ENCODE measurements at regions not wholly inside any gene's neighbourhood (a gene's known extent, or its start where the extent isn't known, plus 50 kb on each side); places are given as distances from the start of the nearest gene placed in this dataset.
A peak's percentile ranks its signal among the peaks of the same experiment; 100 is the strongest.

DNA sequence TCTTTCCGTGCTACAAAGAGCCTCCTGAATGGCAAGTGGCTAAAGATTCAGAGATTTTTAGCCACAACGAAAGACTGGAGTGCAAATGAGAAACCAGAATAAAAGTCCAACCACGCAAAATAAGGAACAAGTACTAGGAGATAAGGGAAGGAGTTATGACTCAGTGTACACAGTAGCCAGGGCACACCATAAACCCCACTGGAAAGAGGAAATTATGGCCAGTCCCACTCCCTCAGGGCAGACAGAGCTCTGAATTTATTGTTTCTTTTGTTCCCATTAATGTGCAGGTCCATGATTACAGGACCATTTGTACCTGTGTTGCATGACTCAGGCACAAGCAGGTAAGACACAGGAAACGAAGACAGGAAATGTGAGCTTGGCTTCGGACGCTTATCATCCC lies 150.3 kb upstream of the PREP start:
- TF ChIP-seq, protein P1, sequence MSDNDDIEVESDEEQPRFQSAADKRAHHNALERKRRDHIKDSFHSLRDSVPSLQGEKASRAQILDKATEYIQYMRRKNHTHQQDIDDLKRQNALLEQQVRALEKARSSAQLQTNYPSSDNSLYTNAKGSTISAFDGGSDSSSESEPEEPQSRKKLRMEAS (IDR thresholded peaks at IDR 0.05; ENCODE audit: low read depth, low read length) = no peak
- TF ChIP-seq, protein P2, sequence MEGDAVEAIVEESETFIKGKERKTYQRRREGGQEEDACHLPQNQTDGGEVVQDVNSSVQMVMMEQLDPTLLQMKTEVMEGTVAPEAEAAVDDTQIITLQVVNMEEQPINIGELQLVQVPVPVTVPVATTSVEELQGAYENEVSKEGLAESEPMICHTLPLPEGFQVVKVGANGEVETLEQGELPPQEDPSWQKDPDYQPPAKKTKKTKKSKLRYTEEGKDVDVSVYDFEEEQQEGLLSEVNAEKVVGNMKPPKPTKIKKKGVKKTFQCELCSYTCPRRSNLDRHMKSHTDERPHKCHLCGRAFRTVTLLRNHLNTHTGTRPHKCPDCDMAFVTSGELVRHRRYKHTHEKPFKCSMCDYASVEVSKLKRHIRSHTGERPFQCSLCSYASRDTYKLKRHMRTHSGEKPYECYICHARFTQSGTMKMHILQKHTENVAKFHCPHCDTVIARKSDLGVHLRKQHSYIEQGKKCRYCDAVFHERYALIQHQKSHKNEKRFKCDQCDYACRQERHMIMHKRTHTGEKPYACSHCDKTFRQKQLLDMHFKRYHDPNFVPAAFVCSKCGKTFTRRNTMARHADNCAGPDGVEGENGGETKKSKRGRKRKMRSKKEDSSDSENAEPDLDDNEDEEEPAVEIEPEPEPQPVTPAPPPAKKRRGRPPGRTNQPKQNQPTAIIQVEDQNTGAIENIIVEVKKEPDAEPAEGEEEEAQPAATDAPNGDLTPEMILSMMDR (IDR thresholded peaks at IDR 0.05; ENCODE audit: low read depth, low read length) = no peak
- TF ChIP-seq POLR2A (IDR thresholded peaks at IDR 0.05; ENCODE audit: extremely low read depth, insufficient read length) (no peak), MYC (IDR thresholded peaks at IDR 0.05; ENCODE audit: low read depth, low read length) (no peak)
- peak; percentile 52 for DNase-seq (ENCODE audit: low read depth)
- no peak overlapping the region for H3K4me3 ChIP-seq (ENCODE audit: low read depth, low read length)

DNA sequence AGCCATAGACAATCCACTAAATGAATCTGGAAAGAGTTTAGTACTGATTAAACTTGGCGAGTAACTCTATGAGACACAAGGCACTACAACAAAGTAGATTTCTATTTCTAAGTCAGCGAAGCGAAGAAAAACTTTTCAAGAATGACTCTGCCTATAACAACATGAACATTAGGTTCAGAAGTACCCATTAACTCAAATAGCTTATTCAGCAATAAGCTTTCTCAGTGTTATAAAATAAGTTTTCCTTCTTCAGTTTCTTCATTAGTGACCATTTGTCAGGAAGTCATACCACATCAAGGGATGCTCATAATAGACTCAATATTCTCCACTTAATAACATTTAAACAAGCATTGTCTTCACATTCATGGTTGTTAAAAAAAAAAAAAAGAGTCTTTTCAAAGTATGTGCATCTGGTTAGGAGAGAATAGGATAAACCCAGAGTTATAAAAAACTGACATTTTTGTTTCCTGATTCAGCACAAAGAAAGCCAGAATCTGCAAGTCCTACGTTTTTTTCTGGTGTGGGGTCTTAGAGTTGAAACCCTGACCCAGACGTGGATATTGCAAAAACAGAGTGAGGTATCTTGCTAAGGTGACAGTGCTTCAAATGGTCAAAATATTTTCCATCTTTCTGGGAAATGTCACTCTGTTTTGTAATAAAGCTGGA lies 148.2 kb upstream of the PREP start:
- no peak for DNase-seq (ENCODE audit: low read depth)
- H3K4me3 ChIP-seq (ENCODE audit: low read depth, low read length) = no peak overlapping the region
- TF ChIP-seq, protein P1 (IDR thresholded peaks at IDR 0.05; ENCODE audit: low read depth, low read length) = no peak
- no peak for TF ChIP-seq POLR2A (IDR thresholded peaks at IDR 0.05; ENCODE audit: extremely low read depth, insufficient read length)
- TF ChIP-seq, protein P2 (IDR thresholded peaks at IDR 0.05; ENCODE audit: low read depth, low read length) = no peak
- no peak for TF ChIP-seq MYC (IDR thresholded peaks at IDR 0.05; ENCODE audit: low read depth, low read length)

DNA sequence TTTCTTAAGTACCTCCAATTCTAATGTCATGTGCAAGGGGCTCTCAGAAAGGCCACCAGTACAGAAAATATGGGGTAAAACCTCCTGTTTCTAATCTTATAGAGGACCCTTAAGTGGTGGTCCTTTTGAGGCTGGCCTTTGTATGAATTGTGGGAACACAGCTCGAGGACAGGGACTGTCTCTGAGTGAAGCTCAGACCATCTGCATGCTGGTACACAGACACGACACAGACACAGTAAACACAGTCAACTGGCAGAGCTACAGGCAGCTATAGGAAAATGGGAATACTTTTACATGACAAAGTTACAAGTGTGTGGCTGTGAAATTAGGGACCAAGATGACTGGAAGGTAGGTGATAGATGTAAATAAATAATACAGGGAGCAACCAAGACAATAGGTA lies 143.9 kb upstream of the PREP start:
- TF ChIP-seq MYC (IDR thresholded peaks at IDR 0.05; ENCODE audit: low read depth, low read length) = no peak
- TF ChIP-seq, protein P1 (IDR thresholded peaks at IDR 0.05; ENCODE audit: low read depth, low read length) = no peak
- TF ChIP-seq, protein P2 (IDR thresholded peaks at IDR 0.05; ENCODE audit: low read depth, low read length) = no peak
- no peak for TF ChIP-seq POLR2A (IDR thresholded peaks at IDR 0.05; ENCODE audit: extremely low read depth, insufficient read length)
- DNase-seq (ENCODE audit: low read depth) = no peak
- H3K4me3 ChIP-seq (ENCODE audit: low read depth, low read length) = no peak overlapping the region

GRCh38 chr6:105545947-105546731 lies 143.3 kb upstream of the PREP start:
- no peak for DNase-seq (ENCODE audit: low read depth)
- no peak overlapping the region for H3K4me3 ChIP-seq (ENCODE audit: low read depth, low read length)
- no peak for TF ChIP-seq POLR2A (IDR thresholded peaks at IDR 0.05; ENCODE audit: extremely low read depth, insufficient read length)
- TF ChIP-seq, protein P2 (IDR thresholded peaks at IDR 0.05; ENCODE audit: low read depth, low read length) = no peak
- no peak for TF ChIP-seq MYC (IDR thresholded peaks at IDR 0.05; ENCODE audit: low read depth, low read length)
- TF ChIP-seq, protein P1 (IDR thresholded peaks at IDR 0.05; ENCODE audit: low read depth, low read length) = no peak

GRCh38 chr6:105545228-105545920 lies 142.5 kb upstream of the PREP start:
- DNase-seq (ENCODE audit: low read depth) = no peak
- TF ChIP-seq, protein P1 (IDR thresholded peaks at IDR 0.05; ENCODE audit: low read depth, low read length) = no peak
- TF ChIP-seq POLR2A (IDR thresholded peaks at IDR 0.05; ENCODE audit: extremely low read depth, insufficient read length) = no peak
- TF ChIP-seq, protein P2 (IDR thresholded peaks at IDR 0.05; ENCODE audit: low read depth, low read length) = no peak
- no peak for TF ChIP-seq MYC (IDR thresholded peaks at IDR 0.05; ENCODE audit: low read depth, low read length)
- H3K4me3 ChIP-seq (ENCODE audit: low read depth, low read length) = no peak overlapping the region
